ENCODE measurements at regions not wholly inside any gene's neighbourhood (a gene's known extent, or its start where the extent isn't known, plus 50 kb on each side); places are given as distances from the start of the nearest gene placed in this dataset.

DNA sequence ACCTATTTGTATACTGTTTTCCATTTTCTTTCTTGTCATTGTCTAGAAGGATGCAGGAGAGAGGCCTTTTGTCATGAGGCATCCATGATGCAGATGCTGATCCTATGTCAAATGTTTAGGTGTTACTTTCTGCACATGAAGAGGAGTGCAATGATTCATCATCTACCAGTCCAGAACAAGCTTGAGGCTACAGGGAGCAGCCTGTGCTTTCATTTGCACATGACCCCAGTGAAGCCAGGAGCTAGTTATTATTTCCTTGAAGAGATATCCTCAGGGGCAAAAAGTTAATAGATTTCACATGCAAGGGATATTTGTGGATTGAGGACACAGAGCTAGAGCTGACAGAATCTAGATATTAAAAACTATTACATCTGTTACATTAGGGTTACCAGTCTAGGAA, 204.4 kb upstream of the TGFBR2 start (continued):
- TF ChIP-seq SRF (IDR thresholded peaks at IDR 0.05; ENCODE audit: low read depth, low read length) = no peak
- TF ChIP-seq CHD1 (IDR thresholded peaks at IDR 0.05; ENCODE audit: low read depth, low read length) = no peak
- TF ChIP-seq POLR2AphosphoS5 (IDR thresholded peaks at IDR 0.05; ENCODE audit: low read depth, low read length) = no peak
- TF ChIP-seq SIX5 (IDR thresholded peaks at IDR 0.05; ENCODE audit: low read depth, low read length) = no peak
- TF ChIP-seq YY1 (IDR thresholded peaks at IDR 0.05; ENCODE audit: low read depth, low read length) = no peak
- no peak for TF ChIP-seq TAF1 (IDR thresholded peaks at IDR 0.05; ENCODE audit: low read depth, low read length)
